Neural cell (in vitro differentiated cells): ENCODE measurements at regions not wholly inside any gene's neighbourhood (a gene's known extent, or its start where the extent isn't known, plus 50 kb on each side); places are given as distances from the start of the nearest gene placed in this dataset.

Source experiments
- H2AFZ ChIP-seq: fragments of 200-600, 300-800 bp; sonication (generic), shearing (Covaris generic); 2 replicates; pipeline ENCODE4 v1.6.0; 2014; ENCODE audit warnings: low read depth, mild to moderate bottlenecking, antibody characterized with exemption, low read length, moderate library complexity
- H3F3A ChIP-seq: fragments of 200-600 bp; shearing (Covaris generic); 2 replicates; pipeline ENCODE4 v1.6.1; 2016; ENCODE audit warnings: mild to moderate bottlenecking, moderate library complexity, mixed read lengths, antibody characterized with exemption, low read length; ENCODE audit not compliant: insufficient read depth, poor library complexity, severe bottlenecking
- H3K27ac ChIP-seq: fragments of 200-600, 300-800 bp; sonication (generic), shearing (Covaris generic); 2 replicates; pipeline ENCODE4 v1.5.1; 2014; ENCODE audit warnings: mild to moderate bottlenecking, low read length, moderate library complexity
- H3K27me3 ChIP-seq: fragments of 300-800, 200-600 bp; sonication (generic), shearing (Covaris generic); 2 replicates; pipeline ENCODE4 v1.6.0; 2014; ENCODE audit warnings: mild to moderate bottlenecking, low read depth, low read length, moderate library complexity; ENCODE audit not compliant: insufficient read depth
- H3K36me3 ChIP-seq: fragments of 300-800, 200-600 bp; sonication (generic), shearing (Covaris generic); 2 replicates; pipeline ENCODE4 v1.5.1; 2014; ENCODE audit warnings: mild to moderate bottlenecking, antibody characterized with exemption, low read length, moderate library complexity; ENCODE audit not compliant: insufficient read depth
- H3K4me2 ChIP-seq: fragments of 300-800, 200-600 bp; sonication (generic), shearing (Covaris generic); 2 replicates; pipeline ENCODE4 v1.6.0; 2014; ENCODE audit warnings: mild to moderate bottlenecking, low read length
- H3K4me3 ChIP-seq: fragments of 300-800, 200-600 bp; sonication (generic), shearing (Covaris generic); 2 replicates; pipeline ENCODE4 v1.5.1; 2014; ENCODE audit warnings: mild to moderate bottlenecking, low read length, moderate library complexity
- H3K79me2 ChIP-seq: fragments of 200-600 bp; shearing (Covaris generic); replicated peaks from 2 replicates; pipeline ENCODE4 v1.6.0; 2014; ENCODE audit warnings: mild to moderate bottlenecking, low read length, moderate library complexity; ENCODE audit not compliant: insufficient read depth
- H3K9ac ChIP-seq: fragments of 300-800, 200-600 bp; sonication (generic), shearing (Covaris generic); 2 replicates; pipeline ENCODE4 v1.6.1; 2016; ENCODE audit warnings: mild to moderate bottlenecking, low read length, mixed read lengths
- H3K9me2 ChIP-seq: fragments of 200-600 bp; shearing (Covaris generic); 2 replicates; pipeline ENCODE4 v1.6.1; 2016; ENCODE audit warnings: mild to moderate bottlenecking, low read length, mixed read lengths; ENCODE audit not compliant: insufficient read depth
- H3K9me3 ChIP-seq: fragments of 200-600, 300-800 bp; sonication (generic), shearing (Covaris generic); 2 replicates; pipeline ENCODE4 v1.6.1; 2016; ENCODE audit warnings: mild to moderate bottlenecking, mixed run types, low read length, moderate library complexity, mixed read lengths
- H4K20me1 ChIP-seq: fragments of 200-600 bp; shearing (Covaris generic); 2 replicates; pipeline ENCODE4 v1.6.1; 2016; ENCODE audit warnings: mild to moderate bottlenecking, mixed run types; ENCODE audit not compliant: insufficient read depth
- EP300 ChIP-seq: fragments of 450-650 bp; conservative IDR thresholded peaks from 2 replicates; pipeline ENCODE4 v1.6.1; 2014; ENCODE audit warnings: antibody characterized with exemption, mild to moderate bottlenecking, moderate library complexity; ENCODE audit not compliant: poor library complexity, severe bottlenecking
- EZH2 ChIP-seq: fragments of 200-600, 300-800 bp; shearing (Covaris generic), sonication (generic); IDR thresholded peaks from 2 replicates; pipeline ENCODE4 v1.6.1; 2014; ENCODE audit warnings: antibody characterized with exemption, low read length, borderline replicate concordance, mild to moderate bottlenecking; ENCODE audit not compliant: insufficient read depth, poor library complexity, severe bottlenecking
- MXI1 ChIP-seq: fragments of 450-650 bp; conservative IDR thresholded peaks from 2 replicates; pipeline ENCODE4 v1.6.1; 2014; ENCODE audit warnings: antibody characterized with exemption, mild to moderate bottlenecking; ENCODE audit not compliant: poor library complexity, severe bottlenecking
- POLR2AphosphoS5 ChIP-seq: IDR thresholded peaks from 2 replicates; pipeline ENCODE4 v1.6.1; 2012
- RAD21 ChIP-seq: fragments of 450-650 bp; conservative IDR thresholded peaks from 2 replicates; pipeline ENCODE4 v1.6.1; 2014; ENCODE audit warnings: antibody characterized with exemption, mild to moderate bottlenecking, moderate library complexity
- SMC3 ChIP-seq: fragments of 450-650 bp; conservative IDR thresholded peaks from 2 replicates; pipeline ENCODE4 v1.6.1; 2014; ENCODE audit warnings: antibody characterized with exemption, mild to moderate bottlenecking, moderate library complexity; ENCODE audit not compliant: poor library complexity
- TAF1 ChIP-seq: IDR thresholded peaks from 2 replicates; pipeline ENCODE4 v1.6.1; 2012; ENCODE audit warnings: low read depth
- TF ChIP-seq, protein P1 (sequence below): fragments of 450-650 bp; IDR thresholded peaks from 2 replicates; pipeline ENCODE4 v1.5.1; 2014; ENCODE audit warnings: antibody characterized with exemption, mild to moderate bottlenecking, moderate library complexity; ENCODE audit not compliant: poor library complexity, severe bottlenecking
- TF ChIP-seq, protein P2 (sequence below): IDR thresholded peaks from 2 replicates; pipeline ENCODE4 v1.6.1; 2012; ENCODE audit warnings: borderline replicate concordance

DNA sequence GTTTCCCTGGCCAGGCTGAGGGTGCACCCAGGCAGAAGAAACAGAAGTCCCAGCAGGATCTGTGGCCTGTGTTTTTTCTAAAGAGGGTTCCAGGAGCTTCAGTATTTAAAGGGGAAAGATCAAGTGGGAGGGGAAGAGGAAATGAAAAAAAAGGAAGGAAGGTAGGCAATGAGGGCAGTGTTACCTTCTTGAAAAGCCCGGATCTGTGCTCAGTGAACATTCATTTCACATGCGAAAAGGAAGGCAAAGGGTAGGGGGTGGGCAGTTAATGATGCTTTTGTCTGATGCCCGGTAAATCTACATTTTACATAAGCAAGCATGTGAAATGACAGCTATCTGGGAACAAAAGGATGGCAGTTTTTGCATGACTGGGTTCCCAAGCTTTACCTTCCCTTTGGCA lies 326.2 kb downstream of the UQCRFS1 start:
- no peak overlapping the region for H2AFZ ChIP-seq
- no peaks in the 10 kb centered on the region for H3K9me3 ChIP-seq
- no peaks in the 10 kb centered on the region for H3K27me3 ChIP-seq
- TF ChIP-seq EP300 (no peak), TAF1 (no peak), EZH2 (no peak), POLR2AphosphoS5 (no peak), RAD21 (no peak), MXI1 (no peak), SMC3 (no peak)
- TF ChIP-seq, protein P1, sequence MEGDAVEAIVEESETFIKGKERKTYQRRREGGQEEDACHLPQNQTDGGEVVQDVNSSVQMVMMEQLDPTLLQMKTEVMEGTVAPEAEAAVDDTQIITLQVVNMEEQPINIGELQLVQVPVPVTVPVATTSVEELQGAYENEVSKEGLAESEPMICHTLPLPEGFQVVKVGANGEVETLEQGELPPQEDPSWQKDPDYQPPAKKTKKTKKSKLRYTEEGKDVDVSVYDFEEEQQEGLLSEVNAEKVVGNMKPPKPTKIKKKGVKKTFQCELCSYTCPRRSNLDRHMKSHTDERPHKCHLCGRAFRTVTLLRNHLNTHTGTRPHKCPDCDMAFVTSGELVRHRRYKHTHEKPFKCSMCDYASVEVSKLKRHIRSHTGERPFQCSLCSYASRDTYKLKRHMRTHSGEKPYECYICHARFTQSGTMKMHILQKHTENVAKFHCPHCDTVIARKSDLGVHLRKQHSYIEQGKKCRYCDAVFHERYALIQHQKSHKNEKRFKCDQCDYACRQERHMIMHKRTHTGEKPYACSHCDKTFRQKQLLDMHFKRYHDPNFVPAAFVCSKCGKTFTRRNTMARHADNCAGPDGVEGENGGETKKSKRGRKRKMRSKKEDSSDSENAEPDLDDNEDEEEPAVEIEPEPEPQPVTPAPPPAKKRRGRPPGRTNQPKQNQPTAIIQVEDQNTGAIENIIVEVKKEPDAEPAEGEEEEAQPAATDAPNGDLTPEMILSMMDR, result no peak
- TF ChIP-seq, protein P2, sequence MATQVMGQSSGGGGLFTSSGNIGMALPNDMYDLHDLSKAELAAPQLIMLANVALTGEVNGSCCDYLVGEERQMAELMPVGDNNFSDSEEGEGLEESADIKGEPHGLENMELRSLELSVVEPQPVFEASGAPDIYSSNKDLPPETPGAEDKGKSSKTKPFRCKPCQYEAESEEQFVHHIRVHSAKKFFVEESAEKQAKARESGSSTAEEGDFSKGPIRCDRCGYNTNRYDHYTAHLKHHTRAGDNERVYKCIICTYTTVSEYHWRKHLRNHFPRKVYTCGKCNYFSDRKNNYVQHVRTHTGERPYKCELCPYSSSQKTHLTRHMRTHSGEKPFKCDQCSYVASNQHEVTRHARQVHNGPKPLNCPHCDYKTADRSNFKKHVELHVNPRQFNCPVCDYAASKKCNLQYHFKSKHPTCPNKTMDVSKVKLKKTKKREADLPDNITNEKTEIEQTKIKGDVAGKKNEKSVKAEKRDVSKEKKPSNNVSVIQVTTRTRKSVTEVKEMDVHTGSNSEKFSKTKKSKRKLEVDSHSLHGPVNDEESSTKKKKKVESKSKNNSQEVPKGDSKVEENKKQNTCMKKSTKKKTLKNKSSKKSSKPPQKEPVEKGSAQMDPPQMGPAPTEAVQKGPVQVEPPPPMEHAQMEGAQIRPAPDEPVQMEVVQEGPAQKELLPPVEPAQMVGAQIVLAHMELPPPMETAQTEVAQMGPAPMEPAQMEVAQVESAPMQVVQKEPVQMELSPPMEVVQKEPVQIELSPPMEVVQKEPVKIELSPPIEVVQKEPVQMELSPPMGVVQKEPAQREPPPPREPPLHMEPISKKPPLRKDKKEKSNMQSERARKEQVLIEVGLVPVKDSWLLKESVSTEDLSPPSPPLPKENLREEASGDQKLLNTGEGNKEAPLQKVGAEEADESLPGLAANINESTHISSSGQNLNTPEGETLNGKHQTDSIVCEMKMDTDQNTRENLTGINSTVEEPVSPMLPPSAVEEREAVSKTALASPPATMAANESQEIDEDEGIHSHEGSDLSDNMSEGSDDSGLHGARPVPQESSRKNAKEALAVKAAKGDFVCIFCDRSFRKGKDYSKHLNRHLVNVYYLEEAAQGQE, result no peak
- H3K4me2 ChIP-seq, result no peak overlapping the region
- H3F3A ChIP-seq, result no peaks in the 10 kb centered on the region
- no peak overlapping the region for H3K9ac ChIP-seq
- H3K9me2 ChIP-seq, result no peaks in the 10 kb centered on the region
- H4K20me1 ChIP-seq, result no peaks in the 10 kb centered on the region
- no peaks in the 10 kb centered on the region for H3K36me3 ChIP-seq
- H3K4me3 ChIP-seq, result no peak overlapping the region
- no peak overlapping the region for H3K27ac ChIP-seq
- H3K79me2 ChIP-seq, result no peaks in the 10 kb centered on the region

DNA sequence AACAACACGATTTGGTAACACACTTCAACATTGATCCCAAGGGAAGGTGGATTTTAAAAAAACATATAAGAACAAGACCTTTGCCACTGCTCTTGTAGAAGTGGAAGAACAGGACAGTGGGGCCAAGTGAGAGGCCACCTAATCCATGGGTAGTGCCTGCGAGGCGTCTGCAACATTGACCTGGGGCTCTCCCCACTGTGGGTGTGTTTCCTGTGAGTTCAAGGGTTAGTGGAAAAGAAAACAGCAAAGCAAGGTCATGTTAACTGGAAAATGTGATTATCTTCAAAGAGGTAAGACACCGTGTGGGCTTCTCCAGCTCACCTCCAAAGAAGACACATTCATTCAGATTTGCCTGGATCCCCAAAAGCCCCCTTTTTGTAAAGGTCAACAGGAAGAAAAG lies 327.0 kb downstream of the UQCRFS1 start:
- Histone ChIP-seq H3K27me3 (no peaks in the 10 kb centered on the region), H2AFZ (no peak overlapping the region), H3K9me3 (no peaks in the 10 kb centered on the region), H3K9ac (no peak overlapping the region), H3K4me3 (no peak overlapping the region), H3K27ac (no peak overlapping the region), H3K4me2 (no peak overlapping the region), H3F3A (no peaks in the 10 kb centered on the region), H3K9me2 (no peaks in the 10 kb centered on the region), H3K36me3 (no peaks in the 10 kb centered on the region), H3K79me2 (no peaks in the 10 kb centered on the region), H4K20me1 (no peaks in the 10 kb centered on the region)
- TF ChIP-seq RAD21 (no peak), MXI1 (no peak), EZH2 (no peak)
